Erythroblast (primary cell): ENCODE measurements at regions not wholly inside any gene's neighbourhood (a gene's known extent, or its start where the extent isn't known, plus 50 kb on each side); places are given as distances from the start of the nearest gene placed in this dataset.

Experiments
- GATA1 ChIP-seq: IDR thresholded peaks from 2 replicates; pipeline ENCODE4 v1.6.1; 2011; ENCODE audit warnings: low read depth, mild to moderate bottlenecking, control low read depth, low read length, moderate library complexity
- POLR2A ChIP-seq: IDR thresholded peaks from 2 replicates; pipeline ENCODE4 v1.6.1; 2011; ENCODE audit warnings: mild to moderate bottlenecking, low read length

GRCh38 chr7:12138421-12138820, 72.7 kb upstream of the TMEM106B start:
- TF ChIP-seq POLR2A (no peak), GATA1 (no peak)
